AG10803 (cell line): ENCODE measurements at regions not wholly inside any gene's neighbourhood (a gene's known extent, or its start where the extent isn't known, plus 50 kb on each side); places are given as distances from the start of the nearest gene placed in this dataset.

Experiments
- DNase-seq: peaks from one replicate; pipeline ENCODE4 v3.0.0; 2010; ENCODE audit warnings: low read depth
- H3K4me3 ChIP-seq: 2 replicates; pipeline ENCODE4 v1.5.1; 2011; ENCODE audit warnings: mild to moderate bottlenecking, low read length, control low read depth
- CTCF ChIP-seq: conservative IDR thresholded peaks from 2 replicates; pipeline ENCODE4 v1.5.1; 2011; ENCODE audit warnings: mild to moderate bottlenecking, low read length, control low read depth, inconsistent platforms

DNA sequence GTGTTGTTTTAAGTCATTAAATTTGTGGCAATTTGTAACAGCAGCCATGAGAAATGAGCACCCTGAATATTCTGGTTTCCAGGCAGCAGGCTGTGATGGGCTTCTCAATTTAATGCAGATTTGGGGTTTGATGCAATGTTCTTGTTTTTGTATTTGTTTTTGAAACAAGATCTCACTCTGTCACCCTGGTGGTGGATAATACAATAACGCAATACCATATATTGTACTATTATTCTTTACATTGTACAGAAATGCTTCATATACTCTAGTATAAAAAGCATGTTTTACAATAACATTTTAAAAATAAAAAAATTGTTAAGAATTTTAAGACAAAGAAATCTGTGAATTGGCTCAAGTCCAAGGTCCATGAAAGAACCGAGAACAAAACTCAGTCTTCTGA, 129.1 kb downstream of the USP46 start:
- DNase-seq, result no peak
- no peak overlapping the region for H3K4me3 ChIP-seq
- TF ChIP-seq CTCF, result no peak

- no peak for DNase-seq
- no peak for TF ChIP-seq CTCF
- no peak overlapping the region for H3K4me3 ChIP-seq
These were observed 123.3 kb downstream of the USP46 start for GRCh38 chr4:52535793-52536192.
